Peyer's patch (tissue), 4 donors: ENCODE measurements at regions not wholly inside any gene's neighbourhood (a gene's known extent, or its start where the extent isn't known, plus 50 kb on each side); places are given as distances from the start of the nearest gene placed in this dataset.

Source experiments
- POLR2A ChIP-seq, 2 donors: fragments of 450-650 bp; IDR thresholded peaks; one replicate each; pipeline ENCODE4 v1.5.1; 2017; ENCODE audit warnings: antibody characterized with exemption in 2 of 2, mild to moderate bottlenecking in 2 of 2, moderate library complexity in 2 of 2
- TF ChIP-seq, protein P1 (sequence below), 6 experiments: fragments of 450-650 bp in 4 of 6; fragments of 200-600 bp in 2 of 6; sonication (generic) in 1 of 6; IDR thresholded peaks; one replicate each; pipeline ENCODE4 v1.5.1; 2017 to 2019; ENCODE audit warnings: antibody characterized with exemption in 6 of 6, mild to moderate bottlenecking in 3 of 6, moderate library complexity in 1 of 6

DNA sequence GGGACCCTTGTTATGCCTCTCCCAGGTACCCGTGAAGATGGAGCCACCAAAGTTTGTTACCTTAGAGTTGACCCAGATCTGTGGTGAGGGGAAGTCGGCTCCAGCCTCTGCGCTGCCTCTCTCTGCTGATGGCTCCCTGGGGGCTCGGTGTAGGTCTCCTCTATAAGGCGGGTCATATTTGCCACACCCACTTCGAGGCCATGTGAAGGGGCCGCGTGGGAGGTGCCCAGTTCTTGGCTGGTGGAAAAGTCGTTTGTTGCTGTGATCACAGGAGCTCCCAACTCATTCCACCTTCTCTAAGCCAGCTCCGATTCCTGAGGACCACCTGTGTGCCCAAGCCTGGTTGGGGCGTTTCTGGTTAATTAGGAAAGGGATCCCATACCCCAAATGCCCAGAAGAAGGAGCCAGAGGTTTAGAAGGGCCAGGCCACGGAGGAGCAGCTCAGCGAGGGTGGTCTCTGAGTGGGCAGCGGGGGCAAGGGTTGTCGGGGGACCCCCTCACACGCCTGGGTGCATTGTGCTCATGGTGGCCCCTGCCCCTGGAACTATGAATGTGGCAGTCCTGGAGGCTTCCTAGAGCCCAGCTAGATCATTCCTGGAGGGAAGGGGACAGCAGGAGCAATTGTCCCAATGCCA is 296.5 kb downstream of the ZNF536 start:
- TF ChIP-seq, protein P1, sequence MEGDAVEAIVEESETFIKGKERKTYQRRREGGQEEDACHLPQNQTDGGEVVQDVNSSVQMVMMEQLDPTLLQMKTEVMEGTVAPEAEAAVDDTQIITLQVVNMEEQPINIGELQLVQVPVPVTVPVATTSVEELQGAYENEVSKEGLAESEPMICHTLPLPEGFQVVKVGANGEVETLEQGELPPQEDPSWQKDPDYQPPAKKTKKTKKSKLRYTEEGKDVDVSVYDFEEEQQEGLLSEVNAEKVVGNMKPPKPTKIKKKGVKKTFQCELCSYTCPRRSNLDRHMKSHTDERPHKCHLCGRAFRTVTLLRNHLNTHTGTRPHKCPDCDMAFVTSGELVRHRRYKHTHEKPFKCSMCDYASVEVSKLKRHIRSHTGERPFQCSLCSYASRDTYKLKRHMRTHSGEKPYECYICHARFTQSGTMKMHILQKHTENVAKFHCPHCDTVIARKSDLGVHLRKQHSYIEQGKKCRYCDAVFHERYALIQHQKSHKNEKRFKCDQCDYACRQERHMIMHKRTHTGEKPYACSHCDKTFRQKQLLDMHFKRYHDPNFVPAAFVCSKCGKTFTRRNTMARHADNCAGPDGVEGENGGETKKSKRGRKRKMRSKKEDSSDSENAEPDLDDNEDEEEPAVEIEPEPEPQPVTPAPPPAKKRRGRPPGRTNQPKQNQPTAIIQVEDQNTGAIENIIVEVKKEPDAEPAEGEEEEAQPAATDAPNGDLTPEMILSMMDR (IDR thresholded peaks at IDR 0.05) = no peak
- no peak for TF ChIP-seq POLR2A (IDR thresholded peaks at IDR 0.05)
